ENCODE measurements at regions not wholly inside any gene's neighbourhood (a gene's known extent, or its start where the extent isn't known, plus 50 kb on each side); places are given as distances from the start of the nearest gene placed in this dataset.

GRCh38 chr5:27821681-27822080, 783.3 kb upstream of the CDH9 start:
- no peaks in the 10 kb centered on the region for H3K36me3 ChIP-seq
- H3K27ac ChIP-seq: no peak overlapping the region
- H3K27me3 ChIP-seq (replicated peaks; ENCODE audit: insufficient read depth): no peaks in the 10 kb centered on the region
- no peaks in the 10 kb centered on the region for H3K4me1 ChIP-seq (ENCODE audit: control insufficient read depth in 1 of 2, low read depth in 2 of 2)
- no peak overlapping the region for H3K4me3 ChIP-seq
- TF ChIP-seq CTCF (IDR thresholded peaks at IDR 0.05): no peak
- DNase-seq (ENCODE audit: low spot score) (no peak), ATAC-seq (ENCODE audit: insufficient number of reproducible peaks, low FRiP score, low read depth) (no peak)
- H3K9me3 ChIP-seq: no peaks in the 10 kb centered on the region

- H3K27me3 ChIP-seq (replicated peaks; ENCODE audit: insufficient read depth): no peaks in the 10 kb centered on the region
- no peak overlapping the region for H3K4me3 ChIP-seq
- TF ChIP-seq CTCF (IDR thresholded peaks at IDR 0.05): no peak
- no peak overlapping the region for H3K27ac ChIP-seq
- no peaks in the 10 kb centered on the region for H3K36me3 ChIP-seq
- H3K4me1 ChIP-seq (ENCODE audit: control insufficient read depth in 1 of 2, low read depth in 2 of 2): no peaks in the 10 kb centered on the region
- no peaks in the 10 kb centered on the region for H3K9me3 ChIP-seq
- ATAC-seq (ENCODE audit: insufficient number of reproducible peaks, low FRiP score, low read depth) (no peak), DNase-seq (ENCODE audit: low spot score) (no peak)
Observed at GRCh38 chr5:27818888-27819287, 780.5 kb upstream of the CDH9 start.

- Histone ChIP-seq H3K27me3 (replicated peaks; ENCODE audit: insufficient read depth) (no peaks in the 10 kb centered on the region), H3K9me3 (no peaks in the 10 kb centered on the region), H3K27ac (no peak overlapping the region), H3K4me1 (ENCODE audit: control insufficient read depth in 1 of 2, low read depth in 2 of 2) (no peaks in the 10 kb centered on the region), H3K4me3 (no peak overlapping the region), H3K36me3 (no peaks in the 10 kb centered on the region)
- TF ChIP-seq CTCF (IDR thresholded peaks at IDR 0.05): no peak
- DNase-seq (ENCODE audit: low spot score) (no peak), ATAC-seq (ENCODE audit: insufficient number of reproducible peaks, low FRiP score, low read depth) (no peak)
Observed at GRCh38 chr5:27814983-27815382, 776.6 kb upstream of the CDH9 start.

GRCh38 chr5:27814286-27814685, 775.9 kb upstream of the CDH9 start:
- no peak for DNase-seq (ENCODE audit: low spot score)
- no peaks in the 10 kb centered on the region for H3K9me3 ChIP-seq
- no peaks in the 10 kb centered on the region for H3K4me1 ChIP-seq (ENCODE audit: control insufficient read depth in 1 of 2, low read depth in 2 of 2)
- H3K4me3 ChIP-seq: no peak overlapping the region
- no peaks in the 10 kb centered on the region for H3K27me3 ChIP-seq (replicated peaks; ENCODE audit: insufficient read depth)
- H3K27ac ChIP-seq: no peak overlapping the region
- no peak for TF ChIP-seq CTCF (IDR thresholded peaks at IDR 0.05)
- H3K36me3 ChIP-seq: no peaks in the 10 kb centered on the region
- no peak for ATAC-seq (ENCODE audit: insufficient number of reproducible peaks, low FRiP score, low read depth)

GRCh38 chr5:27810458-27810857, 772.1 kb upstream of the CDH9 start:
- TF ChIP-seq CTCF (IDR thresholded peaks at IDR 0.05): no peak
- DNase-seq (ENCODE audit: low spot score) (no peak), ATAC-seq (ENCODE audit: insufficient number of reproducible peaks, low FRiP score, low read depth) (no peak)
- H3K27ac ChIP-seq: no peak overlapping the region
- H3K4me3 ChIP-seq: no peak overlapping the region
- no peaks in the 10 kb centered on the region for H3K27me3 ChIP-seq (replicated peaks; ENCODE audit: insufficient read depth)
- H3K36me3 ChIP-seq: no peaks in the 10 kb centered on the region
- no peaks in the 10 kb centered on the region for H3K4me1 ChIP-seq (ENCODE audit: control insufficient read depth in 1 of 2, low read depth in 2 of 2)
- no peaks in the 10 kb centered on the region for H3K9me3 ChIP-seq
